ENCODE measurements at regions not wholly inside any gene's neighbourhood (a gene's known extent, or its start where the extent isn't known, plus 50 kb on each side); places are given as distances from the start of the nearest gene placed in this dataset.
A peak's percentile ranks its signal among the peaks of the same experiment; 100 is the strongest.

DNA sequence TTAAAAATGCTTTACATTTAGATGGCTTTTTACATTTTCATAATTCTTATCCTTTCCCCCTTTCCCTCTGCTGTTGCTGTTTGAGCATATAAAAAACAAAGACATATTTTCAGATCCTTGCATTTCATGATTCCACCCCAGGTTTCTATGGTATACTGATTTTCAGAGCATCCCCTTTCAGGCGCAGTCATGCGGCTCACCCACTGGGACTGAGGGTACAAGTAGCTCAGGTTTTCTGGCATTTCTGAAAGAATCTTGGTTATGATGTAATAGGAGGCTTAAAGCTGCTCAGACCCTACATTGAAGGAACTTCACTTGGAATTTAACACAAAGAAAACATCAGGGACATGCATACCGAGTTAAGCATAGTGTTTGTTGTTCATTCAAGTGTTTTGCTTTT is 310.8 kb downstream of the ETAA1 start:
- no peak for DNase-seq

DNA sequence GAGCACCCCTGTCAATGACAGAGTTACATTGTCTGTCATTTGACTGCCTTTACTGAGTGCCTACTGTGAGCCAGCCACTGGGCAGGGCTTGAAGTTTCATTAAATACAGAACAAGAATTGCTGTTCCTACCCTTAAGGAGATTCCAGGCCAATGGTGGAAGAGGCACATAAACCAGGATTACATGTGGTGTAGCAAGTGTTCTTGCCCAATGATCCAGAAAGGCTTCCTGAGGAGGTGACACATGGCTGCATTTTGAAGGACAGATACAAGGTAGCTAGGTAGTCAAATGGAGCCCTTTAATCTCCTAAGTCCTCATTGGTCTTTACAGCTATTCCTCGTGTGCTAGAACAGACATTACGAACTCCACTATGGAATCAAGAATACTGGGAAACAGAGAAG is 312.7 kb downstream of the ETAA1 start:
- no peak for DNase-seq

GRCh38 chr2:67712484-67712883 is 315.4 kb downstream of the ETAA1 start:
- no peak for DNase-seq

- no peak for DNase-seq
Observed at GRCh38 chr2:67713376-67713775, 316.2 kb downstream of the ETAA1 start.

- no peak for DNase-seq
Observed at GRCh38 chr2:67716895-67717396, 319.8 kb downstream of the ETAA1 start.

GRCh38 chr2:67717692-67718091 is 320.6 kb downstream of the ETAA1 start:
- no peak for DNase-seq

- DNase-seq, result no peak
Observed at GRCh38 chr2:67719351-67719750, 322.2 kb downstream of the ETAA1 start.

DNA sequence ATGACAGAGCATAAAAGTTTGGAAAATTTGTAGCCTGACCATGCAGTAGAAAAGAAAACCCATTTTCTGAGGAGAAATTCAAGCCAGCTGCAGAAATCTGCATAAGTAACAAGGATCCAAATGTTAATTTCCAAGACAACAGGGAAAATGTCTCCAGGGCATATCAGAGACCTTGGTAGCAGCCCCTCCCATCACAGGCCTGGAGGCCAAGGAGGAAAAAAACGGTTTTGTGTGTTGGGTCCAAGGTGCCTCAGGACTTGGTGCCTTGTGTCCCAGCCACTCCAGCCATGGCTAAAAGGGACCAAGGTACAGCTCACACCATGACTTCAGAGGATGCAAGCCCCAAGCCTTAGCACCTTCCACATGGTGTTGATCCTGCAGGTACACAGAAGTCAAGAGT is 324.4 kb downstream of the ETAA1 start:
- no peak for DNase-seq

DNA sequence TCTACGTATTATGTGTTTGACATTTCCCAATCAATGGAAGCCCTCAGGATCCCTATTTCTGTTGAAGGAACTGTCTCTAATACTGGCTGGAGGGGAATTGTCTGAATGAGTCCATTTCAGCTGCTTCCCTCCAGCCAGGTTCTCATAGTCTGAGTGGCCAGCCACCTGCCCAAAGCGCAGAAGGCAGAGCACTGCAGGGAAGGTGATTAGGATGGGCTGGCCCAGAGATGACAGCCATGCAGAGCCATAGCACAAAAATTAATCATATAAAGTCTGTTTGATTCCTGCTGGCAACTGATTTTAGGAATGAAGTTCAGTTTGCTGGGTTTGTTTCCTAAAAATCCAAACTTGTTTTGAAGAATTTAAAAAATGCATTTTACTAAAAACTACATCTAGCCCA is 327.1 kb downstream of the ETAA1 start:
- DNase-seq, result no peak

DNA sequence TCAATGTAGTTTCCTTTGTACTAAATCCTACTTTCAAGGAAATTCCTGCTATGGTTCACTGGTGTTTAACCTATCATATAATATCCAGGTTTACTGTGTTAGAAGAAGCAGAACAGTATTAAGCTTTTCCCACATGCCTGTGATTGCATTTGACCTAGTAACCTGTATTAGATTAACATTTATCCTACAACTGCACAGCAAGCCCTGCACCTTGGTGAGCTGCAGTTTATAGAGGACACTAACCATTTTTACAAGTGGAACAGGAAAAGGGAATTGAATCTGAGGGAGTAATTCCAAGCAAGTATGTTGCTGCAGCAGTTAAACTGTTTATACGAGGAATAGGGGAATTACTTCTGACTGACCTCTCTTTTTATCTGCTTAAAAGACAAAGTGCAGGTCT is 328.6 kb downstream of the ETAA1 start:
- DNase-seq, result no peak

- no peak for DNase-seq
Observed at GRCh38 chr2:67726416-67726815, 329.3 kb downstream of the ETAA1 start.

DNA sequence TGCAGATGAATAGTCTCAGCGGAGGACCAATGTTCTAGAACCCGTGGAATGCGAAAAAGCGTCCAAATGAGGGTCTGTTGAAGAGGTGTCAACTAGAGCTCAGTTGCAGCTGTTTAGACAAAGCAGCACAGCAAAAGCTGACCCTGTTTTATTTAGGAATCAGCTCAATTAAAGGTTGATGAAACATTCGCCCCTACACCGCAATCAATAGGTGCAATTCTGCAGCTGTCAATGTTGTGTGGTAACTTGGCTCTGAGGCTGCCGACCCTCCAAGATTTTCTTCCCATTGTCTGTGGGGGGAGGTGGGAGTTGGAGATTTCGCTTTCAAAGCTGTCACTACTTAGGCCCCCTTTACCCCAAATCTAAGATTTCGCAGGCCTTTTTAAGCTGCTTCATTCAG is 330.0 kb downstream of the ETAA1 start:
- no peak for DNase-seq

- no peak for DNase-seq
Observed at GRCh38 chr2:67727623-67728022, 330.5 kb downstream of the ETAA1 start.

DNA sequence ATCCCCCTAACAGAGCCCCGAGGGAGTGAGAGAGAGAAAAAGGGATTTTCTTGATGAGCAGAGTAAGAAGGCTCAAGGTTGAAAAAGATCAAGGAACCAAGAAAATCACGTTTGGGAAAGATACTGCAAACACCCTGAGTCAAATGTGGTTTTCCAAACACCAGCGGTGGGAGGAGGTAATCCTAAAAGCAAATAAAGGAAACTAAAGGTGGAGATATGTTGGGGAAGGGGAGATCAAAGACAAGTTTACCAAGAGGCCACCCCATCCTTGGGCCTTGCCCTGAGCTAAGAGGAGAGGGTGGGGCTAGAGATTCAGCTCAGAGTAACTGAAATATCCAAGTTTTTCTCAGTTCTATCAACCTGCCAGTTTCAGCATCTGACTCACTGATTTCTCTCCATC is 332.3 kb downstream of the ETAA1 start:
- DNase-seq, result no peak

DNA sequence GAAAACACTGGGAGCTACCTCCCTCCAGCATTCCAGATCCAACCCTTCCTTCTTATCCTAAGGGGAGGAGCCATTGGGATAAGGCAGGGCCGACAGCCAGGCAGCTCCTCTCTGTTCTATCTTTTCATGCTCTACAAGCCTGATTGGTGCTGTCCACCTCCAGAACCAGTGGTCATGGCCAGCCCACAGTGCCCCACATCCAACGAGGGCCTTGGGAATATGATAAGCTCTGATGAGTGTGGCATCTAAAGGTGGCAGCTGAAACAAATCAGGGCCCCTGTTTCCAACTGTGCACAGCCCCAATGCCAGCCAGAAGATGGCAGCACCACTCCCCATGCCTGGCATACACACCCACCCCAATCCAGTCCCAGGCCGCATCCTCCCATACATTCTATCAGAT is 329.3 kb downstream of the C1D start:
- DNase-seq, result no peak

- DNase-seq, result no peak
Observed at GRCh38 chr2:67752199-67752598, 310.6 kb downstream of the C1D start.

DNA sequence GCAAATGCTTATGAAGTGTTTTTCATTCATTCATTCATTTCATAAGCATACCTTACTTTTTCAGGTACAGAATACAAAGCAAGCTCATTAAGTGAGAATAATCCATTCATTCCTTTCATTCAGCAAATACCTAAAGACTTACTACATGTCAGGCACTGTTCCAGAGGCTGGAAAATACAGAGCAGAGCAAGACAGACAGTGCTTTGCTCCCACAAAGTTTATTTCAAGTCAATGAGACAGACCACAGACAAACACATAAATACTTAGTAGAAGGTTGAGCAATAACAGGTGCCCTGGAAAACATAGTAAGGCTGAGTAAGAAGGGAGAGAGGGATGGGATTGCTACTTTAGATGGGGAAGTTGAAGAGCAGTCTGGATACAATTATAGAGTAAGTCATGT is 309.8 kb downstream of the C1D start:
- DNase-seq, result no peak

- no peak for DNase-seq
Observed at GRCh38 chr2:67755156-67755882, 307.5 kb downstream of the C1D start.

- DNase-seq, result no peak
Observed at GRCh38 chr2:67760995-67761394, 301.8 kb downstream of the C1D start.

GRCh38 chr2:67771380-67771779 is 291.4 kb downstream of the C1D start:
- no peak for DNase-seq

DNA sequence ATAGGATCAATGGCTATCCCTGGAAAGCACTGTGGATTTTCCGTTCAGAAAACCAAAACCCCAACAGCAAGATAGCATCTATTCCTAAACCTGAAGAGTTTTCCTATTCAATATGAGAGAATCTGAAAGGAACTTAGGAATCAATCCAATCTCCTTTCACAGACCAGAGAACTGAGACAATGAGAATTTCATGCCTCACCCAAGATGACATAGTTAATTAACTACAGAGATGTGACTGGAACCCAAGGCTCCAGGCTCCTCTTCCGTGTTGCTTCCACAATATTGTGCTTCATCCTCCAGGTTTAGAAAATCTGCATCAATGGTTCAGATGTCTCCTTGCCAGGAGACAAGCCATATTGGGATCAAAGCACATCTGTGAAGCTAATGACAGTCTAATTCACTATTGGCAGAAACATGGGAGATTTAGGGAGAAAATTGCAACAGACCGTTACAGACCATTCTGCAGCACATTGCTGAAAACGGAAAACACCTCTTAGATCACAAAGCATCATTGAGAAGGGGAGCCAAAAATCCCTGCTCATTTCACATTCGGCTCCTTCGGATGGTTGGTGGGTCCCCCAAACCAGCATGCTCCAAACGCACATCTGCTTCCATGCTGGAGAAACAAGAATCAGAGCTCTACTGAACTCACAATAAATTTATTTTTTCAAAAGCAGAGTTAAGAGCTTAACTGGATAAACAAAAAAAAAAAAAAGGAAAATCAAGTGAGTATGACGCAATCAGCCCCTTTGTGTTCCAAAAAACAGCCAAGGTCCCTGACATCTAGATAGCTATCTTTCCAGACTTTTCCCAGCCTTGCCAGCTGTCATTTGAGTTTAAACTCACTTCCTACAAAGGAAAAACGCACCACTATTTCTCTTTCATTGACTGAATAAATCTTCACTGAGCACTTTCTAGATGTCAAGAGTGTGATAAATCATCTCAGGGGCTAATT is 290.3 kb downstream of the C1D start:
- peak; percentile 36 to 47 for DNase-seq

- DNase-seq, result no peak
Observed at GRCh38 chr2:67773851-67774250, 289.0 kb downstream of the C1D start.

GRCh38 chr2:67776276-67776675 is 286.5 kb downstream of the C1D start:
- DNase-seq, result no peak

Data from right lung (tissue), 2 donors.